CD4-positive, alpha-beta T cell (primary cell): ENCODE measurements at regions not wholly inside any gene's neighbourhood (a gene's known extent, or its start where the extent isn't known, plus 50 kb on each side); places are given as distances from the start of the nearest gene placed in this dataset.

ENCODE experiments used
- ATAC-seq: fragments of 200-7000 bp; cut with Tn5 transposase; one replicate; pipeline ENCODE4 v1.10.0; 2022; ENCODE audit warnings: mild to moderate bottlenecking; ENCODE audit not compliant: poor library complexity
- CTCF ChIA-PET: fragments of 350-600 bp; sonication (Branson Sonifier 250); formaldehyde crosslinking; loops from one replicate; lab custom pipeline; 2021; ENCODE audit warnings: antibody characterized with exemption, inconsistent platforms; lab: Charles Lee
- POLR2A ChIA-PET: fragments of 350-600 bp; sonication (Branson Sonifier 250); formaldehyde crosslinking; loops from one replicate; lab custom pipeline; 2021; ENCODE audit warnings: antibody characterized with exemption, inconsistent platforms; lab: Charles Lee
- DNase-seq, 14 experiments: peaks; one replicate each; pipeline ENCODE4 v3.0.0-alpha.2; 2013 to 2020; ENCODE audit warnings: mixed read lengths in 2 of 14
- H3K27ac ChIP-seq, 2 donors: one replicate each; pipeline versions ENCODE4 v1.5.1 to v1.7.0; 2013; ENCODE audit warnings: low read length in 2 of 2, low read depth in 1 of 2, mild to moderate bottlenecking in 1 of 2
- H3K27me3 ChIP-seq, 2 experiments: 1 replicate in 1 of 2; 2 replicates in 1 of 2; pipeline versions ENCODE4 v1.6.1 to v1.7.0; 2013; ENCODE audit warnings: low read length in 2 of 2, control low read depth in 1 of 2, mild to moderate bottlenecking in 1 of 2, moderate library complexity in 1 of 2; ENCODE audit not compliant: insufficient read depth in 2 of 2, control insufficient read depth in 1 of 2
- H3K36me3 ChIP-seq: one replicate; pipeline ENCODE4 v1.6.1; 2013; ENCODE audit warnings: low read length, control low read depth; ENCODE audit not compliant: insufficient read depth
- H3K4me1 ChIP-seq: one replicate; pipeline ENCODE4 v1.6.1; 2013; ENCODE audit warnings: low read length, control low read depth; ENCODE audit not compliant: insufficient read depth
- H3K4me3 ChIP-seq: one replicate; pipeline ENCODE4 v1.5.1; 2013; ENCODE audit warnings: mild to moderate bottlenecking, low read length, moderate library complexity
- H3K9me3 ChIP-seq, 2 experiments: 1 replicate in 1 of 2; 2 replicates in 1 of 2; pipeline versions ENCODE4 v1.6.1 to v1.7.0; 2013; ENCODE audit warnings: low read length in 2 of 2, mild to moderate bottlenecking in 2 of 2, control low read depth in 1 of 2, moderate library complexity in 1 of 2; ENCODE audit not compliant: control insufficient read depth in 1 of 2, insufficient read depth in 1 of 2
- H3K27ac Mint-ChIP-seq: one replicate; pipeline ENCODE4 v1.8.0; 2020; ENCODE audit warnings: mixed read lengths
- H3K27me3 Mint-ChIP-seq: one replicate; pipeline ENCODE4 v1.8.0; 2021; ENCODE audit warnings: mixed read lengths
- H3K36me3 Mint-ChIP-seq: one replicate; pipeline ENCODE4 v1.8.0; 2021; ENCODE audit warnings: low read depth, mixed read lengths
- H3K4me1 Mint-ChIP-seq: one replicate; pipeline ENCODE4 v1.8.0; 2021; ENCODE audit warnings: low read depth, mixed read lengths
- H3K4me3 Mint-ChIP-seq: one replicate; pipeline ENCODE4 v1.8.0; 2020; ENCODE audit warnings: mild to moderate bottlenecking, mixed read lengths
- H3K9me3 Mint-ChIP-seq: one replicate; pipeline ENCODE4 v1.8.0; 2020; ENCODE audit warnings: mixed read lengths
- CTCF ChIP-seq: fragments of 200-600 bp; IDR thresholded peaks from one replicate; pipeline ENCODE4 v1.8.0; 2022; ENCODE audit warnings: antibody characterized with exemption, mild to moderate bottlenecking
- intact Hi-C, 2 experiments: fragments of 100-400 bp; cut with DNase I in 1 of 2; cut with micrococcal nuclease in 1 of 2; formaldehyde crosslinking; loops; one replicate each; pipeline versions ENCODE4 v1.15.1 to v1.9.0; 2023 to 2025; cut with DNase I, micrococcal nuclease

- ATAC-seq (no peak), DNase-seq (no peak)
- Histone ChIP-seq H3K4me3 (no peak overlapping the region), H3K36me3 (no peaks in the 10 kb centered on the region), H3K4me1 (peaks cover 37% of the 10 kb centered on the region), H3K27ac (no peak overlapping the region), H3K9me3 (peaks cover 0 to 18% of the 10 kb centered on the region in 2 experiments), H3K27me3 (peaks cover 32 to 42% of the 10 kb centered on the region in 2 experiments)
- Mint-ChIP-seq H3K27me3 (peaks cover 50% of the 10 kb centered on the region), H3K36me3 (peaks cover 5% of the 10 kb centered on the region), H3K9me3 (no peaks in the 10 kb centered on the region), H3K4me1 (peaks cover 34% of the 10 kb centered on the region), H3K4me3 (no peak overlapping the region), H3K27ac (no peak overlapping the region)
- intact Hi-C loops = no loop called here
- TF ChIP-seq CTCF = no peak
- POLR2A ChIA-PET = no interaction called here
- CTCF ChIA-PET = no interaction called here
Measured at GRCh38 chr5:124647352-124647751, 99.1 kb downstream of the ZNF608 start.

GRCh38 chr5:124645396-124645795, 101.0 kb downstream of the ZNF608 start:
- no peak for ATAC-seq
- Mint-ChIP-seq H3K4me1 (peaks cover 23% of the 10 kb centered on the region), H3K27ac (no peak overlapping the region), H3K36me3 (peaks cover 5% of the 10 kb centered on the region), H3K4me3 (no peak overlapping the region), H3K27me3 (peaks cover 70% of the 10 kb centered on the region), H3K9me3 (no peaks in the 10 kb centered on the region)
- H3K27me3 ChIP-seq = peaks cover 20 to 33% of the 10 kb centered on the region in 2 experiments
- no peak for TF ChIP-seq CTCF
- ChIA-PET CTCF (no interaction called here), POLR2A (no interaction called here)
- peaks cover 24% of the 10 kb centered on the region for H3K4me1 ChIP-seq
- no peak overlapping the region for H3K4me3 ChIP-seq
- peaks cover 0 to 12% of the 10 kb centered on the region in 2 experiments for H3K9me3 ChIP-seq
- H3K27ac ChIP-seq = no peak overlapping the region
- intact Hi-C loops = no loop called here
- no peak for DNase-seq
- no peaks in the 10 kb centered on the region for H3K36me3 ChIP-seq

GRCh38 chr5:124644582-124644981, 101.9 kb downstream of the ZNF608 start:
- H3K27me3 ChIP-seq = peaks cover 17 to 33% of the 10 kb centered on the region in 2 experiments
- no peak overlapping the region for H3K4me3 ChIP-seq
- H3K9me3 ChIP-seq = peaks cover 0 to 12% of the 10 kb centered on the region in 2 experiments
- ATAC-seq (no peak), DNase-seq (no peak)
- TF ChIP-seq CTCF = no peak
- CTCF ChIA-PET = no interaction called here
- H3K9me3 Mint-ChIP-seq = no peaks in the 10 kb centered on the region
- H3K27ac ChIP-seq = no peak overlapping the region
- peaks cover 77% of the 10 kb centered on the region for H3K27me3 Mint-ChIP-seq
- intact Hi-C loops = no loop called here
- H3K4me1 Mint-ChIP-seq = peaks cover 15% of the 10 kb centered on the region
- H3K27ac Mint-ChIP-seq = no peak overlapping the region
- H3K4me1 ChIP-seq = peaks cover 20% of the 10 kb centered on the region
- no peaks in the 10 kb centered on the region for H3K36me3 ChIP-seq
- POLR2A ChIA-PET = no interaction called here
- H3K36me3 Mint-ChIP-seq = peaks cover 1% of the 10 kb centered on the region
- H3K4me3 Mint-ChIP-seq = no peak overlapping the region
